AG09309 (cell line): ENCODE measurements at regions not wholly inside any gene's neighbourhood (a gene's known extent, or its start where the extent isn't known, plus 50 kb on each side); places are given as distances from the start of the nearest gene placed in this dataset.

Experiments used
- DNase-seq: peaks from one replicate; pipeline ENCODE4 v3.0.0-alpha.2; 2010; ENCODE audit warnings: low read depth
- H3K4me3 ChIP-seq: 2 replicates; pipeline ENCODE4 v1.5.1; 2011; ENCODE audit warnings: mild to moderate bottlenecking, low read depth, low read length, moderate library complexity; ENCODE audit not compliant: control insufficient read depth
- CTCF ChIP-seq: IDR thresholded peaks from 2 replicates; pipeline ENCODE4 v1.5.1; 2011; ENCODE audit warnings: mild to moderate bottlenecking, low read depth, low read length, inconsistent platforms; ENCODE audit not compliant: insufficient read depth, control insufficient read depth; ENCODE audit errors: missing control alignments

- DNase-seq: no peak
- no peak overlapping the region for H3K4me3 ChIP-seq
- TF ChIP-seq CTCF: no peak
These were observed 311.5 kb downstream of the CNTN3 start for GRCh38 chr3:74302969-74303368.

- no peak for TF ChIP-seq CTCF
- no peak overlapping the region for H3K4me3 ChIP-seq
- no peak for DNase-seq
These were observed 312.2 kb downstream of the CNTN3 start for GRCh38 chr3:74302281-74302680.

- no peak for DNase-seq
- TF ChIP-seq CTCF: no peak
- H3K4me3 ChIP-seq: no peak overlapping the region
These were observed 313.4 kb downstream of the CNTN3 start for GRCh38 chr3:74301056-74301455.

GRCh38 chr3:74295479-74295878 lies 319.0 kb downstream of the CNTN3 start:
- no peak overlapping the region for H3K4me3 ChIP-seq
- DNase-seq: no peak
- no peak for TF ChIP-seq CTCF

- no peak overlapping the region for H3K4me3 ChIP-seq
- no peak for DNase-seq
- no peak for TF ChIP-seq CTCF
These were observed 325.7 kb downstream of the CNTN3 start for GRCh38 chr3:74288761-74289160.

GRCh38 chr3:74287557-74287956 lies 326.9 kb downstream of the CNTN3 start:
- no peak for DNase-seq
- no peak for TF ChIP-seq CTCF
- no peak overlapping the region for H3K4me3 ChIP-seq

GRCh38 chr3:74282202-74282601 lies 332.3 kb downstream of the CNTN3 start:
- no peak overlapping the region for H3K4me3 ChIP-seq
- no peak for DNase-seq
- no peak for TF ChIP-seq CTCF
